Stimulated activated CD8-positive, alpha-beta memory T cell treated with anti-CD3 and anti-CD28 coated beads, Interleukin-7, amount 100 ng/mL, for 4 hours (primary cell): ENCODE measurements at regions not wholly inside any gene's neighbourhood (a gene's known extent, or its start where the extent isn't known, plus 50 kb on each side); places are given as distances from the start of the nearest gene placed in this dataset.
"Not testable (repeated sequence)": the region's sequence is repeated elsewhere in the genome, so short reads cannot be mapped to it uniquely, and the experiment has no call there.

Experiments used
- DNase-seq, 2 donors: peaks; one replicate each; pipeline ENCODE4 v3.0.0-alpha.2; 2020; ENCODE audit warnings: low read depth in 2 of 2

- DNase-seq, result no peak
Measured at GRCh38 chr11:67776852-67777520, 102.6 kb upstream of the ALDH3B2 start.

GRCh38 chr11:67774175-67774574 lies 99.8 kb upstream of the ALDH3B2 start:
- DNase-seq, result not testable (repeated sequence)

GRCh38 chr11:67768001-67768730 lies 93.7 kb upstream of the ALDH3B2 start:
- not testable (repeated sequence) for DNase-seq

GRCh38 chr11:67761211-67761610 lies 86.8 kb upstream of the ALDH3B2 start:
- DNase-seq, result not testable (repeated sequence)

GRCh38 chr11:67759321-67759720 lies 84.9 kb upstream of the ALDH3B2 start:
- DNase-seq, result not testable (repeated sequence)

GRCh38 chr11:67758467-67758866 lies 84.0 kb upstream of the ALDH3B2 start:
- DNase-seq, result not testable (repeated sequence)

GRCh38 chr11:67758009-67758408 lies 83.6 kb upstream of the ALDH3B2 start:
- not testable (repeated sequence) for DNase-seq

- not testable (repeated sequence) for DNase-seq
Measured at GRCh38 chr11:67753820-67754219, 79.4 kb upstream of the ALDH3B2 start.

- no peak for DNase-seq
Measured at GRCh38 chr11:67745181-67745726, 70.8 kb upstream of the ALDH3B2 start.

- DNase-seq, result not testable (repeated sequence)
Measured at GRCh38 chr11:67744231-67744630, 69.8 kb upstream of the ALDH3B2 start.

GRCh38 chr11:67738231-67738630 lies 63.8 kb upstream of the ALDH3B2 start:
- not testable (repeated sequence) for DNase-seq

GRCh38 chr11:67737562-67738080 lies 63.2 kb upstream of the ALDH3B2 start:
- DNase-seq, result not testable (repeated sequence)

GRCh38 chr11:67732045-67732787 lies 57.8 kb upstream of the ALDH3B2 start:
- peak; percentile 16 to 20 for DNase-seq

- no peak for DNase-seq
Measured at GRCh38 chr11:67731583-67731982, 57.2 kb upstream of the ALDH3B2 start.

- not testable (repeated sequence) for DNase-seq
Measured at GRCh38 chr11:67728163-67728571, 53.7 kb upstream of the ALDH3B2 start.

GRCh38 chr11:67727066-67728040 lies 52.9 kb upstream of the ALDH3B2 start:
- peak; percentile 2 to 20 for DNase-seq
